H1 (cell line): ENCODE measurements at regions not wholly inside any gene's neighbourhood (a gene's known extent, or its start where the extent isn't known, plus 50 kb on each side); places are given as distances from the start of the nearest gene placed in this dataset.

ENCODE experiments used
- CHD2 ChIP-seq: IDR thresholded peaks from 2 replicates; pipeline ENCODE4 v1.6.1; 2012; ENCODE audit warnings: low read length, improper control_type of control experiment
- CTBP2 ChIP-seq: IDR thresholded peaks from 2 replicates; pipeline ENCODE4 v1.7.0; 2011; ENCODE audit warnings: borderline replicate concordance, mild to moderate bottlenecking, moderate library complexity, mixed read lengths, low read length; ENCODE audit not compliant: insufficient read depth, insufficient read length
- GABPA ChIP-seq: IDR thresholded peaks from 2 replicates; pipeline ENCODE4 v1.6.1; 2011; ENCODE audit warnings: mild to moderate bottlenecking, low read length, moderate library complexity, borderline replicate concordance; ENCODE audit not compliant: insufficient read depth
- HDAC6 ChIP-seq: IDR thresholded peaks from one replicate; pipeline ENCODE4 v1.7.1; 2012; ENCODE audit warnings: low read depth, mild to moderate bottlenecking, inconsistent platforms, low read length, moderate library complexity
- PHF8 ChIP-seq: fragments of 200-600 bp; sonication (generic); conservative IDR thresholded peaks from 2 replicates; pipeline ENCODE4 v1.7.1; 2012; ENCODE audit warnings: low read depth, mild to moderate bottlenecking, inconsistent platforms, low read length, moderate library complexity
- POLR2AphosphoS5 ChIP-seq: IDR thresholded peaks from 2 replicates; pipeline ENCODE4 v1.6.1; 2011; ENCODE audit warnings: low read depth, low read length
- POU5F1 ChIP-seq: IDR thresholded peaks from 2 replicates; pipeline ENCODE4 v1.6.1; 2011; ENCODE audit warnings: low read depth, mild to moderate bottlenecking, low read length, moderate library complexity
- SP4 ChIP-seq: IDR thresholded peaks from 2 replicates; pipeline ENCODE4 v1.6.1; 2012; ENCODE audit warnings: low read length, inconsistent platforms
- TF ChIP-seq, protein P1 (sequence below): fragments of 300-600 bp; sonication (generic); IDR thresholded peaks from 2 replicates; pipeline ENCODE4 v1.7.1; 2012; ENCODE audit warnings: low read length, moderate library complexity, mild to moderate bottlenecking, inconsistent platforms; ENCODE audit not compliant: insufficient replicate concordance
- TF ChIP-seq, protein P2 (sequence below): IDR thresholded peaks from 2 replicates; pipeline ENCODE4 v1.6.1; 2012; ENCODE audit warnings: inconsistent platforms

DNA sequence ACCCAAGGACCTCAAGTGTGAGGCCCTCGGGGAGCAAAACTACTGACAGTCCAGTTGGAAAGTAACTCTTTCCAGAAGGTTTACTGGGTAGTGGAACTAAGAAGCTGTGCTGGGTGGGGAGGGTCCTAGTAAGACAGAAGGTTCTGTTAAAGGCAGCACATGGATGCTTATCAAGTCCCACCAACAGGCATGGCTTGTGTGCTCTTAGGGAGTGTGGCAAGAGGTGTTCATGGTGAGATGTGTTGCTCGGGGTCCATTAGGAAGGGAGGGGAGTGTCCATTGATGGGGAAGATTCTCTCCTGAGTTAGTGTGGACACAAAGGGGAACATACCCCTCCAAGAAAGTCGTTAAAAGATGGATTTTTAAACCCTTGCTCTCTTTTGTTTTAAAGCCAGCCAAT is 120.6 kb downstream of the LY86 start (continued):
- TF ChIP-seq, protein P1, sequence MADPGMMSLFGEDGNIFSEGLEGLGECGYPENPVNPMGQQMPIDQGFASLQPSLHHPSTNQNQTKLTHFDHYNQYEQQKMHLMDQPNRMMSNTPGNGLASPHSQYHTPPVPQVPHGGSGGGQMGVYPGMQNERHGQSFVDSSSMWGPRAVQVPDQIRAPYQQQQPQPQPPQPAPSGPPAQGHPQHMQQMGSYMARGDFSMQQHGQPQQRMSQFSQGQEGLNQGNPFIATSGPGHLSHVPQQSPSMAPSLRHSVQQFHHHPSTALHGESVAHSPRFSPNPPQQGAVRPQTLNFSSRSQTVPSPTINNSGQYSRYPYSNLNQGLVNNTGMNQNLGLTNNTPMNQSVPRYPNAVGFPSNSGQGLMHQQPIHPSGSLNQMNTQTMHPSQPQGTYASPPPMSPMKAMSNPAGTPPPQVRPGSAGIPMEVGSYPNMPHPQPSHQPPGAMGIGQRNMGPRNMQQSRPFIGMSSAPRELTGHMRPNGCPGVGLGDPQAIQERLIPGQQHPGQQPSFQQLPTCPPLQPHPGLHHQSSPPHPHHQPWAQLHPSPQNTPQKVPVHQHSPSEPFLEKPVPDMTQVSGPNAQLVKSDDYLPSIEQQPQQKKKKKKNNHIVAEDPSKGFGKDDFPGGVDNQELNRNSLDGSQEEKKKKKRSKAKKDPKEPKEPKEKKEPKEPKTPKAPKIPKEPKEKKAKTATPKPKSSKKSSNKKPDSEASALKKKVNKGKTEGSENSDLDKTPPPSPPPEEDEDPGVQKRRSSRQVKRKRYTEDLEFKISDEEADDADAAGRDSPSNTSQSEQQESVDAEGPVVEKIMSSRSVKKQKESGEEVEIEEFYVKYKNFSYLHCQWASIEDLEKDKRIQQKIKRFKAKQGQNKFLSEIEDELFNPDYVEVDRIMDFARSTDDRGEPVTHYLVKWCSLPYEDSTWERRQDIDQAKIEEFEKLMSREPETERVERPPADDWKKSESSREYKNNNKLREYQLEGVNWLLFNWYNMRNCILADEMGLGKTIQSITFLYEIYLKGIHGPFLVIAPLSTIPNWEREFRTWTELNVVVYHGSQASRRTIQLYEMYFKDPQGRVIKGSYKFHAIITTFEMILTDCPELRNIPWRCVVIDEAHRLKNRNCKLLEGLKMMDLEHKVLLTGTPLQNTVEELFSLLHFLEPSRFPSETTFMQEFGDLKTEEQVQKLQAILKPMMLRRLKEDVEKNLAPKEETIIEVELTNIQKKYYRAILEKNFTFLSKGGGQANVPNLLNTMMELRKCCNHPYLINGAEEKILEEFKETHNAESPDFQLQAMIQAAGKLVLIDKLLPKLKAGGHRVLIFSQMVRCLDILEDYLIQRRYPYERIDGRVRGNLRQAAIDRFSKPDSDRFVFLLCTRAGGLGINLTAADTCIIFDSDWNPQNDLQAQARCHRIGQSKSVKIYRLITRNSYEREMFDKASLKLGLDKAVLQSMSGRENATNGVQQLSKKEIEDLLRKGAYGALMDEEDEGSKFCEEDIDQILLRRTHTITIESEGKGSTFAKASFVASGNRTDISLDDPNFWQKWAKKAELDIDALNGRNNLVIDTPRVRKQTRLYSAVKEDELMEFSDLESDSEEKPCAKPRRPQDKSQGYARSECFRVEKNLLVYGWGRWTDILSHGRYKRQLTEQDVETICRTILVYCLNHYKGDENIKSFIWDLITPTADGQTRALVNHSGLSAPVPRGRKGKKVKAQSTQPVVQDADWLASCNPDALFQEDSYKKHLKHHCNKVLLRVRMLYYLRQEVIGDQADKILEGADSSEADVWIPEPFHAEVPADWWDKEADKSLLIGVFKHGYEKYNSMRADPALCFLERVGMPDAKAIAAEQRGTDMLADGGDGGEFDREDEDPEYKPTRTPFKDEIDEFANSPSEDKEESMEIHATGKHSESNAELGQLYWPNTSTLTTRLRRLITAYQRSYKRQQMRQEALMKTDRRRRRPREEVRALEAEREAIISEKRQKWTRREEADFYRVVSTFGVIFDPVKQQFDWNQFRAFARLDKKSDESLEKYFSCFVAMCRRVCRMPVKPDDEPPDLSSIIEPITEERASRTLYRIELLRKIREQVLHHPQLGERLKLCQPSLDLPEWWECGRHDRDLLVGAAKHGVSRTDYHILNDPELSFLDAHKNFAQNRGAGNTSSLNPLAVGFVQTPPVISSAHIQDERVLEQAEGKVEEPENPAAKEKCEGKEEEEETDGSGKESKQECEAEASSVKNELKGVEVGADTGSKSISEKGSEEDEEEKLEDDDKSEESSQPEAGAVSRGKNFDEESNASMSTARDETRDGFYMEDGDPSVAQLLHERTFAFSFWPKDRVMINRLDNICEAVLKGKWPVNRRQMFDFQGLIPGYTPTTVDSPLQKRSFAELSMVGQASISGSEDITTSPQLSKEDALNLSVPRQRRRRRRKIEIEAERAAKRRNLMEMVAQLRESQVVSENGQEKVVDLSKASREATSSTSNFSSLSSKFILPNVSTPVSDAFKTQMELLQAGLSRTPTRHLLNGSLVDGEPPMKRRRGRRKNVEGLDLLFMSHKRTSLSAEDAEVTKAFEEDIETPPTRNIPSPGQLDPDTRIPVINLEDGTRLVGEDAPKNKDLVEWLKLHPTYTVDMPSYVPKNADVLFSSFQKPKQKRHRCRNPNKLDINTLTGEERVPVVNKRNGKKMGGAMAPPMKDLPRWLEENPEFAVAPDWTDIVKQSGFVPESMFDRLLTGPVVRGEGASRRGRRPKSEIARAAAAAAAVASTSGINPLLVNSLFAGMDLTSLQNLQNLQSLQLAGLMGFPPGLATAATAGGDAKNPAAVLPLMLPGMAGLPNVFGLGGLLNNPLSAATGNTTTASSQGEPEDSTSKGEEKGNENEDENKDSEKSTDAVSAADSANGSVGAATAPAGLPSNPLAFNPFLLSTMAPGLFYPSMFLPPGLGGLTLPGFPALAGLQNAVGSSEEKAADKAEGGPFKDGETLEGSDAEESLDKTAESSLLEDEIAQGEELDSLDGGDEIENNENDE: no peak
- TF ChIP-seq PHF8: no peak
- no peak for TF ChIP-seq GABPA
- TF ChIP-seq SP4: no peak
- TF ChIP-seq, protein P2, sequence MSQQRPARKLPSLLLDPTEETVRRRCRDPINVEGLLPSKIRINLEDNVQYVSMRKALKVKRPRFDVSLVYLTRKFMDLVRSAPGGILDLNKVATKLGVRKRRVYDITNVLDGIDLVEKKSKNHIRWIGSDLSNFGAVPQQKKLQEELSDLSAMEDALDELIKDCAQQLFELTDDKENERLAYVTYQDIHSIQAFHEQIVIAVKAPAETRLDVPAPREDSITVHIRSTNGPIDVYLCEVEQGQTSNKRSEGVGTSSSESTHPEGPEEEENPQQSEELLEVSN: no peak
- no peak for TF ChIP-seq POLR2AphosphoS5
- TF ChIP-seq POU5F1: no peak
- TF ChIP-seq CHD2: no peak
- TF ChIP-seq HDAC6: no peak
- TF ChIP-seq CTBP2: no peak
